ENCODE measurements at regions not wholly inside any gene's neighbourhood (a gene's known extent, or its start where the extent isn't known, plus 50 kb on each side); places are given as distances from the start of the nearest gene placed in this dataset.

DNA sequence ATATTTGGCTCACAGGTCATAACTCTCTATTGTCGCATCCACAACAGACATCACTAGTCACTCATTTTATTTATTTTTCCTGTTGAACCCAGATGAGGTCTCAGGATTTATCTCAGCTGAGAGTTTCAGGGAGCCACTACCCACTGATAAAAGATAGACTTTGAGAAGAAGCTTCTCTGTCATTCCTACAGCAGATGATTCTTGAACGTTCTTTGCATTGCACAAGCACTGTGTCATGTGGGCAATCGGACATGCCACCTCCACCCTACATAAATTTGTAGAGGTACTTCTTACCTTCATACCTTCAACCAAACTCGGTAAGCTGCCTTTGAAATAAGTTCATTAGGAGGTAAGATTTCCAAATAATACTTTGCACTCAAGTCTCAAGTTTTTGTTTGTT, 627.9 kb upstream of the TBX3 start:
- TF ChIP-seq L3MBTL2 (conservative IDR thresholded peaks at IDR 0.05) (no peak), SP1 (IDR thresholded peaks at IDR 0.05) (no peak), ARNT (IDR thresholded peaks at IDR 0.05) (no peak), FOXM1 (IDR thresholded peaks at IDR 0.05; ENCODE audit: borderline replicate concordance) (no peak), CTBP1 (IDR thresholded peaks at IDR 0.05; ENCODE audit: borderline replicate concordance) (no peak), SUZ12 (IDR thresholded peaks at IDR 0.05) (no peak), BHLHE40 (IDR thresholded peaks at IDR 0.05; ENCODE audit: borderline replicate concordance) (no peak), TARDBP (IDR thresholded peaks at IDR 0.05) (no peak), HDGF (IDR thresholded peaks at IDR 0.05; ENCODE audit: borderline replicate concordance) (no peak), NFRKB (IDR thresholded peaks at IDR 0.05) (no peak), FOXA1 (IDR thresholded peaks at IDR 0.05) (no peak), ELF4 (IDR thresholded peaks at IDR 0.05) (no peak)
- TF ChIP-seq, protein P1, sequence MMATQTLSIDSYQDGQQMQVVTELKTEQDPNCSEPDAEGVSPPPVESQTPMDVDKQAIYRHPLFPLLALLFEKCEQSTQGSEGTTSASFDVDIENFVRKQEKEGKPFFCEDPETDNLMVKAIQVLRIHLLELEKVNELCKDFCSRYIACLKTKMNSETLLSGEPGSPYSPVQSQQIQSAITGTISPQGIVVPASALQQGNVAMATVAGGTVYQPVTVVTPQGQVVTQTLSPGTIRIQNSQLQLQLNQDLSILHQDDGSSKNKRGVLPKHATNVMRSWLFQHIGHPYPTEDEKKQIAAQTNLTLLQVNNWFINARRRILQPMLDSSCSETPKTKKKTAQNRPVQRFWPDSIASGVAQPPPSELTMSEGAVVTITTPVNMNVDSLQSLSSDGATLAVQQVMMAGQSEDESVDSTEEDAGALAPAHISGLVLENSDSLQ (IDR thresholded peaks at IDR 0.05): no peak
